ENCODE measurements at regions not wholly inside any gene's neighbourhood (a gene's known extent, or its start where the extent isn't known, plus 50 kb on each side); places are given as distances from the start of the nearest gene placed in this dataset.

- ATAC-seq (no peak), DNase-seq (ENCODE audit: low spot score) (no peak), FAIRE-seq (no peak)
- H3K79me2 ChIP-seq (ENCODE audit: insufficient read depth, low read length): no peaks in the 10 kb centered on the region
- no peak for TF ChIP-seq TP53 (CRISPR knock-in tag; conservative IDR thresholded peaks at IDR 0.05)
- no peak for TF ChIP-seq ARNT2 (CRISPR knock-in tag; IDR thresholded peaks at IDR 0.05; ENCODE audit: low read depth)
- TF ChIP-seq ZNF7 (CRISPR knock-in tag; IDR thresholded peaks at IDR 0.05): no peak
- TF ChIP-seq ZNF160 (CRISPR knock-in tag; IDR thresholded peaks at IDR 0.05): no peak
- no peak for TF ChIP-seq TBL1XR1 (IDR thresholded peaks at IDR 0.05; ENCODE audit: borderline replicate concordance, low read length, partially characterized antibody)
- BruUV-seq (replicated peaks): no TSS peak
- in situ Hi-C loops (cut with HindIII; ENCODE audit: extremely low pct_ligation_motif_present, low pct_unique_long_range_greater_than_20kb): no loop called here
- H3K4me3 ChIP-seq (replicated peaks in 1 of 3; ENCODE audit: insufficient read depth in 1 of 3, low read depth in 2 of 3, low read length in 3 of 3): no peak overlapping the region
- H3K9me3 ChIP-seq (ENCODE audit: low read length): peaks cover 88% of the 10 kb centered on the region
- 2% methylated on average over 2 of the region's 2 CpGs for WGBS (ENCODE audit: low lambda C conversion rate)
- POLR2A ChIA-PET: no interaction called here
- no peaks in the 10 kb centered on the region for H3K27me3 ChIP-seq (ENCODE audit: control insufficient read depth in 1 of 2, insufficient read depth in 2 of 2, low read length in 2 of 2)
- H3K36me3 ChIP-seq (replicated peaks in 1 of 2; ENCODE audit: control insufficient read depth in 1 of 2, insufficient read depth in 2 of 2, low read length in 2 of 2): no peaks in the 10 kb centered on the region
- no peak overlapping the region for H3K27ac ChIP-seq (ENCODE audit: extremely low read length, insufficient read depth, low read length)
- intact Hi-C loops (cut with micrococcal nuclease; ENCODE audit: unreplicated experiment): no loop called here
- H3K9ac ChIP-seq (ENCODE audit: insufficient read depth, low read depth, low read length): no peak overlapping the region
- CTCF ChIA-PET (ENCODE audit: low intra/inter-chr PET ratio, low total read pairs): no interaction called here
- H3K4me2 ChIP-seq (ENCODE audit: low read depth, low read length): no peak overlapping the region
- H2AFZ ChIP-seq (ENCODE audit: low read length): no peak overlapping the region
- H3K4me1 ChIP-seq (ENCODE audit: insufficient read depth, low read length): no peaks in the 10 kb centered on the region
- no peaks in the 10 kb centered on the region for H4K20me1 ChIP-seq (ENCODE audit: insufficient read depth, low read length)
Measured at GRCh38 chr17:52606590-52606989, 448.1 kb upstream of the CA10 start.

GRCh38 chr17:52606098-52606497, 447.6 kb upstream of the CA10 start:
- Histone ChIP-seq H3K9me3 (ENCODE audit: low read length) (peaks cover 85% of the 10 kb centered on the region), H3K36me3 (replicated peaks in 1 of 2; ENCODE audit: control insufficient read depth in 1 of 2, insufficient read depth in 2 of 2, low read length in 2 of 2) (no peaks in the 10 kb centered on the region), H2AFZ (ENCODE audit: low read length) (no peak overlapping the region), H3K9ac (ENCODE audit: insufficient read depth, low read depth, low read length) (no peak overlapping the region), H3K27ac (ENCODE audit: extremely low read length, insufficient read depth, low read length) (no peak overlapping the region), H3K27me3 (ENCODE audit: control insufficient read depth in 1 of 2, insufficient read depth in 2 of 2, low read length in 2 of 2) (no peaks in the 10 kb centered on the region), H3K79me2 (ENCODE audit: insufficient read depth, low read length) (no peaks in the 10 kb centered on the region), H3K4me2 (ENCODE audit: low read depth, low read length) (no peak overlapping the region), H3K4me3 (replicated peaks in 1 of 3; ENCODE audit: insufficient read depth in 1 of 3, low read depth in 2 of 3, low read length in 3 of 3) (no peak overlapping the region), H3K4me1 (ENCODE audit: insufficient read depth, low read length) (no peaks in the 10 kb centered on the region), H4K20me1 (ENCODE audit: insufficient read depth, low read length) (no peaks in the 10 kb centered on the region)
- ATAC-seq: no peak
- no peak for DNase-seq (ENCODE audit: low spot score)
- intact Hi-C loops (cut with micrococcal nuclease; ENCODE audit: unreplicated experiment): no loop called here
- in situ Hi-C loops (cut with HindIII; ENCODE audit: extremely low pct_ligation_motif_present, low pct_unique_long_range_greater_than_20kb): no loop called here
- POLR2A ChIA-PET: no interaction called here
- CTCF ChIA-PET (ENCODE audit: low intra/inter-chr PET ratio, low total read pairs): no interaction called here
- FAIRE-seq: no peak
- no TSS peak for BruUV-seq (replicated peaks)
- WGBS (ENCODE audit: low lambda C conversion rate): 11% methylated on average over 2 of the region's 2 CpGs
- TF ChIP-seq ZNF136 (CRISPR knock-in tag; IDR thresholded peaks at IDR 0.05; ENCODE audit: low read depth): no peak
- no peak for TF ChIP-seq GLMP (CRISPR knock-in tag; IDR thresholded peaks at IDR 0.05; ENCODE audit: borderline replicate concordance)
- no peak for TF ChIP-seq ATF2 (CRISPR knock-in tag; IDR thresholded peaks at IDR 0.05)
- no peak for TF ChIP-seq KDM2A (CRISPR knock-in tag; IDR thresholded peaks at IDR 0.05; ENCODE audit: borderline replicate concordance, low read depth)
- TF ChIP-seq ZSCAN5A (CRISPR knock-in tag; IDR thresholded peaks at IDR 0.05; ENCODE audit: borderline replicate concordance): no peak
- TF ChIP-seq AFF4 (CRISPR knock-in tag; IDR thresholded peaks at IDR 0.05): no peak
- TF ChIP-seq ZNF703 (CRISPR knock-in tag; IDR thresholded peaks at IDR 0.05; ENCODE audit: borderline replicate concordance): no peak

Measured in HepG2 (cell line).